ENCODE measurements at regions not wholly inside any gene's neighbourhood (a gene's known extent, or its start where the extent isn't known, plus 50 kb on each side); places are given as distances from the start of the nearest gene placed in this dataset.
"Not testable (repeated sequence)": the region's sequence is repeated elsewhere in the genome, so short reads cannot be mapped to it uniquely, and the experiment has no call there.

DNA sequence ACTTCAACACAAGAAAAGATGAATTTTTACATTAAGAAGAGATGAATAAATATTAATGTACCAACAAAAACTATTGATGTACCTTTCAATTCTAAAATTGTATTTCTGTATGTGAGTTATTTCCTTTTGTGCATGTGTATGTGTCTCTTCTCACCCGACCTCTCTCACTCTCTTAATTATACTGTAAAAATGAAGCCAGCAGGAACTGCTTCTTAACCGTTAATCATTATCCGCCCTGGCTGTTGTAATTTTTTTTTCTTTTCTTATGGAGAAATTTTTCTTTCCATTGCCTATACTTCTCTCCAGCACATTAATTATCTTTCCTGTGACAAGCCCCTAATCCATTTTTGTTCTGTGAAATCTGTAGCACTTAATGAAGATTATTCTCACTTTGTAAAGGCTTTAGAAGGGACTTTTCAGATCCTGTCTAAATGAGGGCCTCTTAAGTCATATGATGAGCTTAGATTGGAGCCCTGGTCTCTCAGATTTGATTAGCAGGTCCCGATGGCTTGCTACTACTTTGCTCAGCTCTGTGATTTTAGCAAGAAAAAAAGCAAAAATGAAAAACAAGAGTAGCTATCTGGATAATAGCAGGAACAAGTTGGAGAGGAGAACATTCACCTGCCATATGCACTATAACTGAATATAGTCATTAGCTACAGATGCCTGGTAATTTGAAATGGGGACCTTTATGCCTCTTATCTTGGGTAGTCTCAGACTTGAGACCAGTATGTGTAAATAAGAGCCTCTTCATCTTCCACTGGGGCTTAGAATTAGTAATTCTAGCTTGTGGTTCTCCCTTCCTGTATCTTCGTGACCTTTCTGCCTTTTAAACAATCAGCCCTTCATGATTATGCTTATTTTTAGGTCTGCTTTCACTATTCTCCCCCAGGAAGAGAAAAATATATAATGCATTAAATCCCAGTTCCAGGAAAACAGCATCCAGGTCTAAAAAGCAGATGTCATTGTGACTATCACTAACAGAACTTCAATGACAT lies 80.0 kb upstream of the COL1A2 start:
- no peak for DNase-seq (ENCODE audit: low spot score)

DNA sequence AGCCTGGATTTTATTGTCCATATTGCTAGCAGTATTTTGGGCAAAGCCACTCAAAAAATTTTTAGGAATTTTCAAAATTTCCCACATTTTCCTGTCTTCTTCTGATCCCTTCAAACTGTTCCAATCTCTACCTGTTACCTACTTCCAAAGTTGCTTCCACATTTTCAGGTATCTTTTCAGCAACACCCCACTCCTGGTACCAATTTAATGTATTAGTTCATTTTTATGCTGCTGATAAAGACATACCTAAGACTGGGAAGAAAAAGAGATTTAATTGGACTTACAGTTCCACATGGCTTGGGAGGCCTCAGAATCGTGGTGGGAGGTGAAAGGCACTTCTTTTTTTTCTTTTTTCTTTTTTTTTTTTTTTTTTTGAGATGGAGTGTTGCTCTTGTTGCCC lies 73.6 kb upstream of the COL1A2 start:
- DNase-seq (ENCODE audit: low spot score) = not testable (repeated sequence)

DNA sequence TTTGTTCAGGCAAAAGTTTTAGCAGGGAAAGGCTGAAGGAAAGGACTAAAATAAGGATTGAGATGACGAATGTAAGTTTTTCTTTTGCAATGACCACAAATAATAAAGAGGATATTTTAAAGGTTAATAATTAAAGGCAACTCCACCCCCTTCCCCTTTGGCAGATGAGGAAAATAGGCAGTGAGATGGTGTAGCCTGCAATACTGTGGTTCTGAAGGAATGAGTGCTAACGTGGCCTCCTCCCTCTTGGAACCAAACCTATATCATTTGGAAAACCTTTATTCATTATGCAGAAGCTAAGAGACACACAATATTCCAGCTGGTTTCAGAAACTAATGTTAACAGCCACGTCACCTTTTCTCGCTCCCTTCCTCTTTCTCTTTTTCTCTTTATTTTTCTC lies 70.9 kb upstream of the COL1A2 start:
- DNase-seq (ENCODE audit: low spot score) = no peak

GRCh38 chr7:94324380-94325121 lies 70.1 kb upstream of the COL1A2 start:
- DNase-seq (ENCODE audit: low spot score) = no peak

- no peak for DNase-seq (ENCODE audit: low spot score)
Observed at GRCh38 chr7:94325122-94325475, 69.6 kb upstream of the COL1A2 start.

DNA sequence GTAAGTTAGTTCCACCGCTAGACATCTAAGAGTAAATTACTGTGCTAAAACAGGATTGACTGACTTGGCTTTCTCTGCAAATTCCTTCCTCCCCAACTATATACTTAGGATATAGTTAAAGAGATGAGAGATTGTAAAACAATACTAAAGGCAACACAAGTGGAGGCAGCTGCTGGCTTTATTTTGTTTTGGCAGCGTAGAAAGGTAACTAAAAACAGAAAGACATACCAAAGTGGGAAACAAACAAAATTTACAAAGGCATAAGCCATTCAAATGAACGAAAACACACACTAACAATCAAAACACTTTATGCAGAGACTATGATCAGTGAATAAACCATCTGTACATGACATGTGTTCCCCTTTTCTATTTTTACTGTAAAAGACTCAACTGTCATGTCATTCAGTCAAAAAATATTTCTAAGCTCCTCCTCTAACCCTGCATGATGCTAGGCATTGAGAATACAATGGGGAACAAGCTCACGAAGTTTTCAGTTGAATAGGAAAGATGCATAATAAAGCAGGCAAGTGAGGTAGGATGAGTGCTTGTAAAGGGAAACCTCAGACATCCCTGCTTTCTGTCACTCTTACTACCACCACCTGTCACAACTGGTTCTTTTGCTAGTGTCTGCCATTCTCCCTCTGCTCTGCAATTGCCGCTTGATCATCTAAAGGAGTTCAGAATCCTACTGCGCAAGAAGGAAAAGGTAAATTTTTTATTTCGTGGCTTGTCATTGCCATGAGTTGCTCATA lies 64.2 kb upstream of the COL1A2 start:
- DNase-seq (ENCODE audit: low spot score) = no peak

GRCh38 chr7:94332571-94332970 lies 62.1 kb upstream of the COL1A2 start:
- DNase-seq (ENCODE audit: low spot score) = no peak

DNA sequence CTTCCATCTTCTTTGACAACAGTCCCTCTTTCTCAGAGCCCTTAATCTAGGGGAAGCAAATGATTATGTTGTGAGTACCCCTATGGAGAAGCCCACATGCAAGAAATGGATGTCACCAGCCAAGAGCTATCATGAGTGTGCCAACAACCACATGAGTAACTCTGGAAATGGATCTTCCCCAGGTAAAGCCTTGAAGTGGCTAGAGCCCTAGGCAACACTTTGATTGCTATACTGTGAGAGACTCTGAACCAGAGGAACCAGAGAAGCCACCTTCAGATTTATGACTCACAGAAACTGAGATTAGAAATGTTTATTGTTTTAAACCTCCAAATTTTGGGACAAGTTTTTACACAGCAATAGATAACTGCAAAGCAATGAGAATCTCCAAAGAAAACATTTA lies 60.9 kb upstream of the COL1A2 start:
- no peak for DNase-seq (ENCODE audit: low spot score)

DNA sequence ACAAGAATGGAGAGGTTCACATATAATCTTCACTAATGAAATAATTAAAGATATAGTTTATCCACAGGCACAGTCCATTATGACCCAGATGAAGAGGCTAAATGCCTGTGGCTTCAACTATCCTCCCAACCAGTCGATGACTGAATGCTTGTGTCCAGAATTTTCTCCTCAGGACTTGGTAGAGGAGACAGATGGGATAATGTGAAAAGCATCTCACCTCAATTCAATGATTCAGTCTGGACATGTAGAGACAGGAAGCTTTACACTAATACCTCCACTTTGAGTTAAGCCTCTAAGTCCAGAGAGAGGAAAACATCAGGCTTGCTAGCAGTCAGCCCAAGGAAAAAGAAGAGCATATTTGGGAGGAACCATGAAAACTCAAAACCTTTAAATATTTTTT lies 59.1 kb upstream of the COL1A2 start:
- no peak for DNase-seq (ENCODE audit: low spot score)

DNA sequence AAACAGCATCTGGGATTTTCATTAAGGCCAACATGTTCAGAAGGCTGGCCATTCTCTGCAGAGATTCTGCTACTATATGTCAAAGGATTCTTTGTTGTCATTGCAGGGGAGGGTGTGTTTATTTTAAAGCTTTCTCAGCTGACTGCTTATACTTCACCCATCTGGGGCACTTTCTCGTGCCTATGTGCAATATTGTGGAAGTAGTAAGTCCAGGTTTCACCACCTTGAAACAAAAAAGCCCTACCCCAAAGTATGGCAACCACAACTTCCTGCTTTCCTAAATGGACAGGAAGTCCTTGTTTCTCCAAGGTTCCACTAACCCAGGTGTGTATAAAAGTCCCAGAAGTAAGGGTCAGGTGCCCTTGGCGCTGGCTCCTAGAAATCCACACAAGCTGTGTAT lies 58.7 kb upstream of the COL1A2 start:
- no peak for DNase-seq (ENCODE audit: low spot score)

GRCh38 chr7:94338921-94339371 lies 55.7 kb upstream of the COL1A2 start:
- peak; percentile 8 for DNase-seq (ENCODE audit: low spot score)

DNA sequence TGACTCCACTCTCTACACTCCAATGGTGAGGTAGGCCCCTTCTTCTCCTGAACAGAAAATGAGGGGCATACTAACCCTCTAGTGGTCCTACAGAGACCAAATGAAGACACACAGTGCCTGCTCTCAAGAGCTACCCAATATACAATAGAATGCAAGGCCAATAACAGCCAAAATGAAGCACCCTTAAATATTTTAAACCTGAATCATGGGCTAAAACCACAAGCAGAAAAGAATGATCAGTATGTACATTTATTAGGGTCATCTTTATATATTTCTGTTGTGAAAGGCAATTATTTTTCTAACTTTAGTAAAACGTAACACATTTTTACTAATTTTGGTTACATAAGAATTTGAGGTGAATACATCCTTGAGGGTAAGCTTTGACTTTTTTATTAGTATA lies 49.9 kb upstream of the COL1A2 start:
- peak; percentile 33 for DNase-seq (ENCODE audit: low spot score)
